ENCODE measurements at regions not wholly inside any gene's neighbourhood (a gene's known extent, or its start where the extent isn't known, plus 50 kb on each side); places are given as distances from the start of the nearest gene placed in this dataset.
A peak's percentile ranks its signal among the peaks of the same experiment; 100 is the strongest.

DNA sequence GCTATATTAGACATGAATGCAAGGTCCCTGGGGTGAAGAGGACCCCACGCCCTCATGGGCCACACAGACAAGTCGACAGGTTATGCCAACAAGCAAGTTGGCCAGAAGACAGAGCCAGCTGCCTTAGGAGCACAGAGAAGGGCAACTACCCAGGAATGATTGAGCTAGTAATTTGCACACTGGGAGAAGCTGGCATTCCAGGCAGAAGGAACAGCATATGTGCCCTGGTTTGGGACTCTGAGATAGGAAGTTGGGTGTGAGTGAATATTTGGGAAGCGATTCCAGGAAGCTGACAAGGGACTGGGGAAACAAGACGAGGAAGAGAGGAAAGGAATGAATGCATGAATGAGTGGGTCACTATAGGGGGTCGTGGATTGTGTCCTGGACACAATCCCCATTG, 203.7 kb upstream of the CDH5 start:
- no peak for DNase-seq
- CTCF ChIA-PET, result no interaction called here
- H3K4me3 Mint-ChIP-seq, result no peak overlapping the region
- H3K9me3 Mint-ChIP-seq, result no peaks in the 10 kb centered on the region
- no peaks in the 10 kb centered on the region for H3K4me1 Mint-ChIP-seq
- H3K36me3 Mint-ChIP-seq, result no peaks in the 10 kb centered on the region
- peaks cover 3% of the 10 kb centered on the region for H3K27me3 Mint-ChIP-seq
- H3K27ac Mint-ChIP-seq, result no peak overlapping the region

DNA sequence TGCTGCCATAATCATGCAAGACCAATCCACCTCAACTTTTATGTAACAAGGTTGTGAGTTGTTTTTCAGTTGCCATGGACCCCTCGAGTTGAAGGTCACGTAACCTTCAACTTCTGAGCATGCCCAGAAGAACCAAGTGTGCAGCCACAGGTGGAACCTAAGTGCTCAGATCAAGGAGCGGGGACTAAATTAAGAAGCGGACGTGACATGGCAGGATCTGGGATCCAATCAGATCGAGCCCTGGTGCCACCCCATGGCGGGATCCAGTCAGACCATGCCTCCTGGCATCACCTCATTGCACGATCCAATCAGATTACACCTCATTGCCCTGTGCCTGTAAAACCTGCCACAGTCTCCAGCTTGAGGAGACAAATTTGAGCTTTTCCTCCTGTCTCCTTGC, 204.5 kb upstream of the CDH5 start:
- DNase-seq, result no peak
- no peaks in the 10 kb centered on the region for H3K4me1 Mint-ChIP-seq
- no peak overlapping the region for H3K4me3 Mint-ChIP-seq
- H3K36me3 Mint-ChIP-seq, result no peaks in the 10 kb centered on the region
- peaks cover 3% of the 10 kb centered on the region for H3K27me3 Mint-ChIP-seq
- no peak overlapping the region for H3K27ac Mint-ChIP-seq
- CTCF ChIA-PET, result no interaction called here
- H3K9me3 Mint-ChIP-seq, result no peaks in the 10 kb centered on the region

GRCh38 chr16:66161269-66161668, 205.2 kb upstream of the CDH5 start:
- Mint-ChIP-seq H3K9me3 (no peaks in the 10 kb centered on the region), H3K4me1 (no peaks in the 10 kb centered on the region), H3K27me3 (peaks cover 3% of the 10 kb centered on the region), H3K4me3 (no peak overlapping the region), H3K36me3 (no peaks in the 10 kb centered on the region), H3K27ac (no peak overlapping the region)
- no peak for DNase-seq
- CTCF ChIA-PET, result no interaction called here

DNA sequence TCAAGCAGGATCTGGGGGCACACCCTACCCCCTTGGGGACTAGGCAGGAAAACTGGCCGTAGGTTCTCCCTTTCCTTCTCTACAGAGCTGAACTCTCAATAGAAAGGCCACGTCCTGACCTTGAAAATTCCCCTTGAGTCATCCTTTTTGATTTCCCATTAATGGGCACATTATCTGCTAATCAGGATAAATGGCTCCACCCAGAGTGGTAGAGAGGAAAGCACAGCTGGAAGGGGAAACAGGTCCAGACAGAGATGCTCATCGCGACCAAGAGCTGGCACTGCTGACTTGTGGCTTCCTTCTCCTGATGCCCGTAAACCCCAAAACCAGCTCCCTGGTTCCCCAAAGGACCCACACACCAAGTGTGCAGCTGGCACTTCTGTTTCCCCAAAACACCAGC, 206.5 kb upstream of the CDH5 start:
- Mint-ChIP-seq H3K9me3 (no peaks in the 10 kb centered on the region), H3K27me3 (peaks cover 3% of the 10 kb centered on the region), H3K4me1 (no peaks in the 10 kb centered on the region), H3K36me3 (no peaks in the 10 kb centered on the region), H3K27ac (no peak overlapping the region), H3K4me3 (no peak overlapping the region)
- no peak for DNase-seq
- CTCF ChIA-PET, result no interaction called here

GRCh38 chr16:66156538-66156937, 210.0 kb upstream of the CDH5 start:
- H3K4me1 Mint-ChIP-seq, result no peaks in the 10 kb centered on the region
- no peaks in the 10 kb centered on the region for H3K36me3 Mint-ChIP-seq
- CTCF ChIA-PET, result no interaction called here
- no peak overlapping the region for H3K4me3 Mint-ChIP-seq
- H3K27me3 Mint-ChIP-seq, result peaks cover 3% of the 10 kb centered on the region
- H3K27ac Mint-ChIP-seq, result no peak overlapping the region
- no peaks in the 10 kb centered on the region for H3K9me3 Mint-ChIP-seq
- no peak for DNase-seq

- CTCF ChIA-PET, result no interaction called here
- no peak overlapping the region for H3K4me3 Mint-ChIP-seq
- H3K27ac Mint-ChIP-seq, result no peak overlapping the region
- no peaks in the 10 kb centered on the region for H3K9me3 Mint-ChIP-seq
- H3K4me1 Mint-ChIP-seq, result peaks cover 4% of the 10 kb centered on the region
- DNase-seq, result no peak
- H3K36me3 Mint-ChIP-seq, result no peaks in the 10 kb centered on the region
- H3K27me3 Mint-ChIP-seq, result peaks cover 6% of the 10 kb centered on the region
Observed at GRCh38 chr16:66155933-66156332, 210.6 kb upstream of the CDH5 start.

- Mint-ChIP-seq H3K36me3 (peaks cover 3% of the 10 kb centered on the region), H3K27ac (no peak overlapping the region), H3K9me3 (no peaks in the 10 kb centered on the region), H3K27me3 (peaks cover 7% of the 10 kb centered on the region), H3K4me3 (no peak overlapping the region), H3K4me1 (peaks cover 14% of the 10 kb centered on the region)
- no peak for DNase-seq
- CTCF ChIA-PET, result no interaction called here
Observed at GRCh38 chr16:66154801-66155200, 211.7 kb upstream of the CDH5 start.

DNA sequence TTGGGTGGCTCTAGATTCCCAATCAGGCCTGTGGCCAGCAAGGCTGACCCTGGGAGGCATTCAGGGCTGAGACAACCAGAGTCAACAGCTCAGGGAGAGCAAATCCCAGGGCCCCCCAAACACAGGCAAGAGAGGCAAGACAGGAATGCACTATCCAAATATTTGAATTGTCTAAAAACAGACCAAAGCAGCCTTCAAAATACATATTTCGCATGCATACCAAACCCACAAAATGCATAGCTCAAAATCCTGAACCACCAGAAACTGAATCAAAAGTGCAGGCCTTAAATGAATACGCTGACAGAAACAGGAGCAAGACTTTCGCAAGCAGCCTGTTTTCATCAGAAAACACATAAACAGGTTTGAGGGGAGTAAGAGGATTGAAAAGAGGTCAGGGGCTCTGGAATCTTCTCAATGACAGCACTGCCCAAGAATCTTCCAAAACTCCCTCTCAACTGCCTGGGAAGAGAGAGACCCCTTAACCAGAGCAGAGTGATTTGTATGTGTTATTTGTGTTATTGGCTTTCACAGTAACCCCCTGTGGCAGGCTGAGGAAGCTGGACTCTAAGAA, 213.6 kb upstream of the CDH5 start:
- no peak for DNase-seq
- CTCF ChIA-PET, result no interaction called here
- Mint-ChIP-seq H3K36me3 (peaks cover 3% of the 10 kb centered on the region), H3K27me3 (peaks cover 12% of the 10 kb centered on the region), H3K4me1 (peaks cover 14% of the 10 kb centered on the region), H3K27ac (no peak overlapping the region), H3K4me3 (no peak overlapping the region), H3K9me3 (no peaks in the 10 kb centered on the region)

DNA sequence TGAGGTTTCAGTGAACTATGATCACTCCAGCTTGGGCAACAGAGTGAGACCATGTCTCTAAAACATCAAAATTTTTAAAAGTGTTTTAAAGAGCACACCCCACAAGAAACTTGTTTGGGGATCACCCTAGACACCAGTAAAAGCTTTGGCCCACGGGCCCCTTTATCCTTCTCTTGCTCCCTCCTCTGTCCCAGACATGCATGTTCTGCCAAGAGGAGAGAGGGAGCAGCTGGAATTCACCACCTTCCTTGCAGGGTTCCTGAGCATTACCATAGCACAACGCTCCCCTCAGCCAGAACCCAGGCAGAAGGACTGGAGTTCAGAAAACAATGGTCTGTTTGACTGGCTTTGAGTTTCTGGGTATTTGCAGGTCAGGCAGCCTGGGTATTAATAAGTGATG, 214.3 kb upstream of the CDH5 start:
- H3K9me3 Mint-ChIP-seq, result no peaks in the 10 kb centered on the region
- CTCF ChIA-PET, result no interaction called here
- H3K4me3 Mint-ChIP-seq, result no peak overlapping the region
- peaks cover 12% of the 10 kb centered on the region for H3K27me3 Mint-ChIP-seq
- peaks cover 14% of the 10 kb centered on the region for H3K4me1 Mint-ChIP-seq
- DNase-seq, result no peak
- no peak overlapping the region for H3K27ac Mint-ChIP-seq
- H3K36me3 Mint-ChIP-seq, result peaks cover 3% of the 10 kb centered on the region

- Mint-ChIP-seq H3K27me3 (peaks cover 19% of the 10 kb centered on the region), H3K4me1 (peaks cover 14% of the 10 kb centered on the region), H3K9me3 (no peaks in the 10 kb centered on the region), H3K36me3 (peaks cover 3% of the 10 kb centered on the region), H3K27ac (peak overlapping the region; percentile 61), H3K4me3 (no peak overlapping the region)
- CTCF ChIA-PET, result no interaction called here
- DNase-seq, result peak; percentile 36
Observed at GRCh38 chr16:66150698-66151482, 215.6 kb upstream of the CDH5 start.

DNA sequence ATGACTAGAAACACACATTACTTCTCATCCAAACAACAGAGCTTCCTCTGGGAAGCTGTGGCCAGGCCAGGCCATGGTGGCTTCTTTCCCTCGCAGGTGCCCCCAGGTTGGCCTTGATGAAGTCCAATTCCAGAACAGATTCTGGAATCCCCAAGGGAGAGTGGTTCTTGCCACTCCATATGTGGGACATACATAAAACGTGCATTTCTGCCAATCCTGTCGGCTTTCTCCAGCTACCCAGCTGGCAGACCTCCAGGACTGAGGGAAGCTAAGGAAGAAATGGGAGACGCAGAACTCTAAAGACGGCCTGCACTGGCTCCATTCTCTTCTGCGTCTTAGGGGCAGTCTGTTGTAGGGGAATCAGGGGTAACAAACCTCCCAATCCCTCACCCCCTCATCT, 219.2 kb upstream of the CDH5 start:
- no peak for DNase-seq
- CTCF ChIA-PET, result no interaction called here
- Mint-ChIP-seq H3K36me3 (peaks cover 3% of the 10 kb centered on the region), H3K27me3 (peaks cover 35% of the 10 kb centered on the region), H3K4me1 (peaks cover 14% of the 10 kb centered on the region), H3K9me3 (no peaks in the 10 kb centered on the region), H3K27ac (no peak overlapping the region), H3K4me3 (no peak overlapping the region)

DNA sequence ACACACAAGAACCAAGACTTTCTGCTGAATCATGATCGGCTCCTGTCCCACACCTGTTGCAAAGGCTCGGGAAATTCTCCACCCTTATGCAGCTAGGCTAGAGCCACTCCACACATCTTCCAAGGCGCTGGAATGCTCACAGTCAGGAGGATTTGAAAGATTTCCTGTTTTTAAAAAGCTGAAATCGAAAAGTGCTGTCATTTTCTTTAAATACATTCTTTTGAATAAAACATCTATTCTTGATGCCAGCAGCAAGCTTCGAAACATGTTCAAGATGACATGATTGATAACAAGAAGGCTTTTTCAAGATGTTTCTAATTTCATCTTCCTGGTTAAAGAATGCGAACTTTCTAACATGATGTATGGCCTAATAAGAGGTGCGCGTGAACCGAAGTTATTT, 219.7 kb upstream of the CDH5 start:
- Mint-ChIP-seq H3K27me3 (peaks cover 35% of the 10 kb centered on the region), H3K4me3 (no peak overlapping the region), H3K4me1 (peaks cover 14% of the 10 kb centered on the region), H3K36me3 (peaks cover 3% of the 10 kb centered on the region), H3K9me3 (no peaks in the 10 kb centered on the region), H3K27ac (no peak overlapping the region)
- CTCF ChIA-PET, result no interaction called here
- no peak for DNase-seq

- Mint-ChIP-seq H3K36me3 (no peaks in the 10 kb centered on the region), H3K4me1 (no peaks in the 10 kb centered on the region), H3K27me3 (peaks cover 36% of the 10 kb centered on the region), H3K9me3 (no peaks in the 10 kb centered on the region), H3K4me3 (no peak overlapping the region), H3K27ac (no peak overlapping the region)
- CTCF ChIA-PET, result no interaction called here
- no peak for DNase-seq
Observed at GRCh38 chr16:66144641-66145040, 221.8 kb upstream of the CDH5 start.

- DNase-seq, result no peak
- CTCF ChIA-PET, result no interaction called here
- H3K27me3 Mint-ChIP-seq, result peaks cover 35% of the 10 kb centered on the region
- no peak overlapping the region for H3K4me3 Mint-ChIP-seq
- H3K4me1 Mint-ChIP-seq, result no peaks in the 10 kb centered on the region
- no peak overlapping the region for H3K27ac Mint-ChIP-seq
- H3K36me3 Mint-ChIP-seq, result no peaks in the 10 kb centered on the region
- H3K9me3 Mint-ChIP-seq, result no peaks in the 10 kb centered on the region
Observed at GRCh38 chr16:66143415-66143814, 223.1 kb upstream of the CDH5 start.

GRCh38 chr16:66141885-66142284, 224.6 kb upstream of the CDH5 start:
- Mint-ChIP-seq H3K4me1 (no peaks in the 10 kb centered on the region), H3K27me3 (peaks cover 33% of the 10 kb centered on the region), H3K36me3 (no peaks in the 10 kb centered on the region), H3K27ac (no peak overlapping the region), H3K9me3 (no peaks in the 10 kb centered on the region), H3K4me3 (no peak overlapping the region)
- CTCF ChIA-PET, result no interaction called here
- no peak for DNase-seq

Data from activated naive CD4-positive, alpha-beta T cell treated with anti-CD3 and anti-CD28 coated beads, Interleukin-2, amount 10 ng/mL, durations not matched to agents 7 days and 5 days (primary cell).